K562 (cell line): ENCODE measurements at regions not wholly inside any gene's neighbourhood (a gene's known extent, or its start where the extent isn't known, plus 50 kb on each side); places are given as distances from the start of the nearest gene placed in this dataset.

Experiments
- CC2D1A ChIP-seq: fragments of 450-650 bp; IDR thresholded peaks from 2 replicates; pipeline ENCODE4 v1.6.1; 2017; ENCODE audit warnings: mild to moderate bottlenecking
- ELF1 ChIP-seq: fragments of 200-800 bp; sonication (Bioruptor generic); IDR thresholded peaks from 2 replicates; pipeline ENCODE4 v1.6.1; 2016; ENCODE audit warnings: missing genetic modification characterization, missing compliant biosample characterization
- ERF ChIP-seq: fragments of 450-650 bp; formaldehyde crosslinking; IDR thresholded peaks from 2 replicates; pipeline ENCODE4 v1.4.0; 2020; ENCODE audit warnings: mild to moderate bottlenecking, mixed read lengths
- FOSL1 ChIP-seq: fragments of 200-800 bp; sonication (Bioruptor generic); conservative IDR thresholded peaks from 2 replicates; pipeline ENCODE4 v1.6.1; 2016; ENCODE audit warnings: missing genetic modification characterization, missing compliant biosample characterization
- RAD21 ChIP-seq, 2 experiments: fragments of 250-450 bp in 1 of 2; fragments of 450-650 bp in 1 of 2; sonication (Bioruptor Pico) in 1 of 2; formaldehyde crosslinking in 1 of 2; IDR thresholded peaks in 1 of 2; conservative IDR thresholded peaks in 1 of 2; 2 replicates each; pipeline versions ENCODE4 v1.4.0 to v1.8.0; 2020 to 2022; ENCODE audit warnings: mild to moderate bottlenecking in 2 of 2, moderate library complexity in 1 of 2
- RFX1 ChIP-seq: fragments of 450-650 bp; IDR thresholded peaks from 2 replicates; pipeline ENCODE4 v1.6.1; 2016; ENCODE audit warnings: mild to moderate bottlenecking, moderate library complexity
- TCF7L2 ChIP-seq: fragments of 150-350 bp; IDR thresholded peaks from 2 replicates; pipeline ENCODE4 v1.6.1; 2016; ENCODE audit warnings: low read depth, mild to moderate bottlenecking, low read length, moderate library complexity
- ZC3H4 ChIP-seq: sonication (generic); formaldehyde crosslinking; IDR thresholded peaks from 2 replicates; pipeline ENCODE4 v1.9.0; 2021; ENCODE audit warnings: missing genetic modification reagents, borderline replicate concordance
- ZFP91 ChIP-seq: sonication (generic); formaldehyde crosslinking; IDR thresholded peaks from 2 replicates; pipeline ENCODE4 v1.8.0; 2022; ENCODE audit warnings: mild to moderate bottlenecking, missing genetic modification reagents
- ZNF274 ChIP-seq: IDR thresholded peaks from 2 replicates; pipeline ENCODE4 v1.6.1; 2011; ENCODE audit warnings: low read depth, mild to moderate bottlenecking, low read length, moderate library complexity, borderline replicate concordance
- ZNF76 ChIP-seq: fragments of 250-450 bp; sonication (Bioruptor Pico); IDR thresholded peaks from 2 replicates; pipeline ENCODE4 v1.4.0; 2020; ENCODE audit warnings: mild to moderate bottlenecking, moderate library complexity, borderline replicate concordance
- TF ChIP-seq, protein P1 (sequence below): fragments of 450-650 bp; formaldehyde crosslinking; IDR thresholded peaks from 2 replicates; pipeline ENCODE4 v1.4.0; 2022; ENCODE audit warnings: missing genetic modification characterization
- TF ChIP-seq, protein P2 (sequence below), 3 experiments: IDR thresholded peaks in 2 of 3; conservative IDR thresholded peaks in 1 of 3; 2 replicates each; pipeline ENCODE4 v1.5.1; 2011 to 2012; ENCODE audit warnings: low read length in 3 of 3, mild to moderate bottlenecking in 3 of 3, control low read depth in 2 of 3, improper control_type of control experiment in 1 of 3, inconsistent platforms in 1 of 3, low read depth in 1 of 3, mixed read lengths in 1 of 3, moderate library complexity in 1 of 3; ENCODE audit not compliant: insufficient read depth in 2 of 3

GRCh38 chr3:194019398-194020165 is 116.4 kb upstream of the HES1 start:
- peak; percentile 94 for TF ChIP-seq RFX1
- TF ChIP-seq CC2D1A, result no peak
- TF ChIP-seq TCF7L2, result no peak
- TF ChIP-seq ZFP91 (CRISPR knock-in tag), result no peak
- TF ChIP-seq, protein P1, sequence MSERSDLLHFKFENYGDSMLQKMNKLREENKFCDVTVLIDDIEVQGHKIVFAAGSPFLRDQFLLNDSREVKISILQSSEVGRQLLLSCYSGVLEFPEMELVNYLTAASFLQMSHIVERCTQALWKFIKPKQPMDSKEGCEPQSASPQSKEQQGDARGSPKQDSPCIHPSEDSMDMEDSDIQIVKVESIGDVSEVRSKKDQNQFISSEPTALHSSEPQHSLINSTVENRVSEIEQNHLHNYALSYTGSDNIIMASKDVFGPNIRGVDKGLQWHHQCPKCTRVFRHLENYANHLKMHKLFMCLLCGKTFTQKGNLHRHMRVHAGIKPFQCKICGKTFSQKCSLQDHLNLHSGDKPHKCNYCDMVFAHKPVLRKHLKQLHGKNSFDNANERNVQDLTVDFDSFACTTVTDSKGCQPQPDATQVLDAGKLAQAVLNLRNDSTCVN (CRISPR knock-in tag), result no peak
- no peak for TF ChIP-seq RAD21 (CRISPR knock-in tag; conservative IDR thresholded peaks at IDR 0.05 in 1 of 2, IDR thresholded peaks at IDR 0.05 in 1 of 2)
- TF ChIP-seq, protein P2, sequence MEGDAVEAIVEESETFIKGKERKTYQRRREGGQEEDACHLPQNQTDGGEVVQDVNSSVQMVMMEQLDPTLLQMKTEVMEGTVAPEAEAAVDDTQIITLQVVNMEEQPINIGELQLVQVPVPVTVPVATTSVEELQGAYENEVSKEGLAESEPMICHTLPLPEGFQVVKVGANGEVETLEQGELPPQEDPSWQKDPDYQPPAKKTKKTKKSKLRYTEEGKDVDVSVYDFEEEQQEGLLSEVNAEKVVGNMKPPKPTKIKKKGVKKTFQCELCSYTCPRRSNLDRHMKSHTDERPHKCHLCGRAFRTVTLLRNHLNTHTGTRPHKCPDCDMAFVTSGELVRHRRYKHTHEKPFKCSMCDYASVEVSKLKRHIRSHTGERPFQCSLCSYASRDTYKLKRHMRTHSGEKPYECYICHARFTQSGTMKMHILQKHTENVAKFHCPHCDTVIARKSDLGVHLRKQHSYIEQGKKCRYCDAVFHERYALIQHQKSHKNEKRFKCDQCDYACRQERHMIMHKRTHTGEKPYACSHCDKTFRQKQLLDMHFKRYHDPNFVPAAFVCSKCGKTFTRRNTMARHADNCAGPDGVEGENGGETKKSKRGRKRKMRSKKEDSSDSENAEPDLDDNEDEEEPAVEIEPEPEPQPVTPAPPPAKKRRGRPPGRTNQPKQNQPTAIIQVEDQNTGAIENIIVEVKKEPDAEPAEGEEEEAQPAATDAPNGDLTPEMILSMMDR (IDR thresholded peaks at IDR 0.05 in 2 of 3, conservative IDR thresholded peaks at IDR 0.05 in 1 of 3; ENCODE audit: insufficient read depth in 2 of 3, low read depth in 1 of 3, low read length in 3 of 3), result no peak
- no peak for TF ChIP-seq ZNF76 (CRISPR knock-in tag)
- no peak for TF ChIP-seq ERF (CRISPR knock-in tag)
- no peak for TF ChIP-seq ELF1 (tag)
- no peak for TF ChIP-seq ZNF274
- TF ChIP-seq FOSL1 (tag), result no peak
- no peak for TF ChIP-seq ZC3H4 (CRISPR knock-in tag)
